CD4-positive, alpha-beta T cell treated with Interleukin-12 subunit alpha and Interleukin-12 subunit beta, for 1 hour (primary cell): ENCODE measurements at regions not wholly inside any gene's neighbourhood (a gene's known extent, or its start where the extent isn't known, plus 50 kb on each side); places are given as distances from the start of the nearest gene placed in this dataset.

Experiments
- DNase-seq: peaks from one replicate; pipeline ENCODE4 v3.0.0-alpha.2; 2020

GRCh38 chr7:116148108-116148507 is 62.2 kb upstream of the TES start:
- no peak for DNase-seq

DNA sequence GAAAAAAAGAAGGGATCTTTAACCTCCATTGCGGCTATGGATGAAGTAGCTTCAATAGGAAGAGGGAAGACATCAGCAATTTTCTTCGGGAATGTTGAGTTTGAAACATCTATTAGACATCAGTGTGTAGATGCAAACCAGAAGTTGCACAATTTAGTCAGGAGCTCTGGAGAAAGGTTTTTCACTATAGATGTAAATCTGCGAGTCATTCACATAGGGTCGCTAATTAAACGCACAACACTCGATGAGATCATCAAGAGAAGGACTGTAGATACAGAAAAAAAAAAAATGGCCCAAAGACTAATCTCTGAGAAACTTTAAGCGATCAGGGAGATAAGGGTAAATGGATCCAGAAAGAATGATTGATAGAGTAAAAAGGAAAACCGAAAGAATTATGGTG is 61.7 kb upstream of the TES start:
- DNase-seq, result no peak

DNA sequence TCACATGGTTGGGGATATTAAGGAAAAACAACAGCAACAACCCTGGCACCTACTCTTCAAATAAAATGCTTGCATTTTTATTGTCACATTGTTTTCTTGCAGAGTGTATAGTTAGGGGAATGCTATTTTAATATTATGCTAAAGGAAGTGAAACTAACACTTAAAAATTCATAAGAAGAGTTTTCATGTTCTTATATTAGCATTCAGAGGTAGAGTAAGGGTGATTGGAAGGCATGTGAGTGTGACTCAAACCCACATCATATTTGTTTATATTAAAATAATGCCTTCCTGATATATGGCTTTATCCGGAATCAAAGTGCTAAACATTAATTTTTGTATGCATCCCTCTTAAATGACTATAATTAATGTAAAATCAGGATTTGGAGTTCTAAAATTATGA is 59.8 kb upstream of the TES start:
- DNase-seq, result no peak

- DNase-seq, result no peak
These were observed 58.1 kb upstream of the TES start for GRCh38 chr7:116152276-116152675.

DNA sequence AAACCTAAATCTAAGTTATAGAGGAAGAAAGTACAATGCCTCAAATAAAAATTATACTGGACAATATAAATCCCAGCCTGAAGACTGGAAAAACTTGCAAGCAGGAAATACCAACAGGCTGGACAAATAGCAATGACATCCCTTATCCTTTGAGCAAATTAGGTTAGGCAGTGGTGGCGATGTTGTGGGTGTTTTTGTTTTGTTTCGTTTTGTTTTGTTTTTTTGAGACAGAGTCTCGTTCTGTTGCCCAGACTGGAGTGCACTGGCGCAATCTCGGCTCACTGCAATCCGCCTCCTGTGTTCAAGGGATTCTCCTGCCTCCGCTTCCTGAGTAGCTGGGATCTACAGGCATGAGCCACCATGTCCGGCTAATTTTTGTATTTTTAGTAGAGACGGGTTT is 57.3 kb upstream of the TES start:
- no peak for DNase-seq

DNA sequence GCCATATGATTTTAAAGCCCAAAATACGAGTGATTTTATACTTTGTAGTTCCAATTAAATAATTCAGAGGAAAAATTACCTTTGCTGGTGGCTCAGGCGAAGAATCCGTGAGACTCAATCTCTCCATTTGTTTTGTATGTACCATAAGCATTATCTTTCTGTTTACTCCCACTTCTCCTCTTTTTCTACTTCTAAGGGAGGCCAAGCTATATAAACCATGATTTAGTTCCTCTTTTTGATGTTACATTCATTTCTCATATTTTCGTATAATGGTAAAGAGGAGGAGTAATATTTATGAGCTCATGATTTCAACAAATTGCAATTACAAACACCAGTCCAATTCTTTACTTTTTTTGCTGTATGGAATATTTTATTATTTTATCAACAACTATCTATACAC is 50.6 kb upstream of the TES start:
- DNase-seq, result no peak
